ENCODE measurements at regions not wholly inside any gene's neighbourhood (a gene's known extent, or its start where the extent isn't known, plus 50 kb on each side); places are given as distances from the start of the nearest gene placed in this dataset.

GRCh38 chr1:218970397-218970990 is 203.2 kb upstream of the LYPLAL1 start:
- TF ChIP-seq MAX (IDR thresholded peaks at IDR 0.05; ENCODE audit: low read depth, low read length) (no peak), POLR2A (IDR thresholded peaks at IDR 0.05; ENCODE audit: extremely low read depth, insufficient read length) (no peak), CTCF (IDR thresholded peaks at IDR 0.05; ENCODE audit: low read depth, low read length) (no peak), MYC (IDR thresholded peaks at IDR 0.05; ENCODE audit: low read depth, low read length) (no peak)

Measured in NB4 (cell line).